Activated CD4-positive, alpha-beta T cell treated with anti-CD3 and anti-CD28 coated beads for 36 hours (primary cell): ENCODE measurements at regions not wholly inside any gene's neighbourhood (a gene's known extent, or its start where the extent isn't known, plus 50 kb on each side); places are given as distances from the start of the nearest gene placed in this dataset.
A peak's percentile ranks its signal among the peaks of the same experiment; 100 is the strongest.

Experiments
- ATAC-seq: fragments of 200-7000 bp; cut with Tn5 transposase; one replicate; pipeline ENCODE4 v1.10.0; 2021; ENCODE audit warnings: mild to moderate bottlenecking, moderate library complexity
- CTCF ChIA-PET: fragments of 350-600 bp; sonication (Branson Sonifier 250); formaldehyde crosslinking; loops from one replicate; lab custom pipeline; 2021; ENCODE audit warnings: antibody characterized with exemption; lab: Charles Lee
- POLR2A ChIA-PET: fragments of 350-600 bp; sonication (Branson Sonifier 250); formaldehyde crosslinking; loops from one replicate; lab custom pipeline; 2021; ENCODE audit warnings: antibody characterized with exemption, inconsistent platforms; lab: Charles Lee
- DNase-seq: peaks from one replicate; pipeline ENCODE4 v3.0.0-alpha.2; 2020
- H3K27ac Mint-ChIP-seq: one replicate; pipeline ENCODE4 v1.8.0; 2021; ENCODE audit warnings: mixed read lengths
- H3K27me3 Mint-ChIP-seq: one replicate; pipeline ENCODE4 v1.8.0; 2021; ENCODE audit warnings: mixed read lengths
- H3K36me3 Mint-ChIP-seq: one replicate; pipeline ENCODE4 v1.8.0; 2021; ENCODE audit warnings: low read depth, mixed read lengths
- H3K4me1 Mint-ChIP-seq: one replicate; pipeline ENCODE4 v1.8.0; 2021; ENCODE audit warnings: mixed read lengths
- H3K4me3 Mint-ChIP-seq: one replicate; pipeline ENCODE4 v1.8.0; 2021; ENCODE audit warnings: mild to moderate bottlenecking, moderate library complexity, mixed read lengths
- H3K9me3 Mint-ChIP-seq: one replicate; pipeline ENCODE4 v1.8.0; 2021; ENCODE audit warnings: low read depth, mixed read lengths
- intact Hi-C, 2 experiments: fragments of 100-400 bp; cut with DNase I in 1 of 2; cut with micrococcal nuclease in 1 of 2; formaldehyde crosslinking; loops; one replicate each; pipeline versions ENCODE4 v1.14.2 to v1.15.1; 2022 to 2024; cut with DNase I, micrococcal nuclease

DNA sequence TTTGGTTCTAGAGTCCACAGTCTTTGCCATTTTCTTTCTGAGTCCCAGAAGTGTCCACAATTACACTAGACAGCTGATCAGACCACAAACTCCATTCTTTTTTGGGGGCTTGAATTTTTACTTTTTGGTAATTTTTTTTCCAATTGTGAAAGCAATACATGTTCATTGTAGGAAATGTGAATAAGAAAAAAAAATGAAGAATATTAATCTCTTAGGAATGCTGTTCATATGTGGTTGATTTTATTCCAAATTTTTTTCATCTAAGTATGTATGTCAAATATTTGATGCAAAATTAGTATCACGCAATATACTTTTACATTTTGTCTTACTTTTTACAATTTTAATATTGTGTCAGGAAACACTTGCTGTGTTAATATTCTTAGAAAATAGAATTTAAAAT is 76.4 kb upstream of the ETS2 start:
- ChIA-PET CTCF (interaction anchor here (0.6 kb wide), 2 partner anchors 9 to 253 kb away, joined by 3 read pairs; no protein-coding TSS in a partner anchor), POLR2A (no interaction called here)
- Mint-ChIP-seq H3K4me1 (peaks cover 8% of the 10 kb centered on the region), H3K9me3 (peaks cover 13% of the 10 kb centered on the region), H3K36me3 (peaks cover 3% of the 10 kb centered on the region), H3K4me3 (no peak overlapping the region), H3K27me3 (peaks cover 14% of the 10 kb centered on the region), H3K27ac (no peak overlapping the region)
- ATAC-seq, result no peak
- intact Hi-C loops, result no loop called here
- no peak for DNase-seq

DNA sequence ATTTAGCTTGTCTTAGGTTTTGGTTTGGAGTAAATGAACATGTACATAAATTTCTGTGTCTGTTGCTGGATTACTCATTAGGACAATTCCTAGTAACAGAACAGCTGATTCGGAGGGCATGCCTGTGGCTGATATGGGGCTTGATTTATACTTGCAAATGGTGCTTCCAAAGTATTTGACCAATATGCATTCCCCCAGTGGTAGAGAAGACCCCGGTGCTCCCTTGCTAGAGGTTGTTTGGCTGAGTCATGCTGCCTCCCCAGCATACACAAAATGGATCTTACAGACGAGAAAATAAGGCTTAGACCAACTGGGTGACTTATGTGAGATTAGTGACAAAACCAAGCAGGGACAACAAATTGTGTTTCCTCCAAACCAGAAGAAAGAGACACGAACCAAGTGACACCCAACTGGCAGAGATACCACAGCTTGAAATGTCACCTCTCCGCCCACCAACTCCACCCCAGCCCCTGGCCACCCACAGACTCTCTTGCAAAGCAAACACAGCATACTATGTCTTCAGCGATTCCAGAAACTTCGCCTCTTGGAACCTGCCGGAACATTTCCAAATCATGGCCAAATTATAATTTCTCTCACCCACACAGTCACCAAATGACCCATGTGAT is 75.9 kb upstream of the ETS2 start:
- no peak for ATAC-seq
- POLR2A ChIA-PET, result no interaction called here
- Mint-ChIP-seq H3K27me3 (peaks cover 14% of the 10 kb centered on the region), H3K9me3 (peaks cover 8% of the 10 kb centered on the region), H3K4me1 (peaks cover 9% of the 10 kb centered on the region), H3K27ac (no peak overlapping the region), H3K36me3 (peaks cover 3% of the 10 kb centered on the region), H3K4me3 (no peak overlapping the region)
- CTCF ChIA-PET, result interaction anchor here (0.6 kb wide), 2 partner anchors 8 to 254 kb away, joined by 3 read pairs; no protein-coding TSS in a partner anchor
- no peak for DNase-seq
- intact Hi-C loops, result loop anchor here in 1 of 2 experiments (10.0 kb wide), 1 partner anchor 255 kb away; no protein-coding TSS in a partner anchor

DNA sequence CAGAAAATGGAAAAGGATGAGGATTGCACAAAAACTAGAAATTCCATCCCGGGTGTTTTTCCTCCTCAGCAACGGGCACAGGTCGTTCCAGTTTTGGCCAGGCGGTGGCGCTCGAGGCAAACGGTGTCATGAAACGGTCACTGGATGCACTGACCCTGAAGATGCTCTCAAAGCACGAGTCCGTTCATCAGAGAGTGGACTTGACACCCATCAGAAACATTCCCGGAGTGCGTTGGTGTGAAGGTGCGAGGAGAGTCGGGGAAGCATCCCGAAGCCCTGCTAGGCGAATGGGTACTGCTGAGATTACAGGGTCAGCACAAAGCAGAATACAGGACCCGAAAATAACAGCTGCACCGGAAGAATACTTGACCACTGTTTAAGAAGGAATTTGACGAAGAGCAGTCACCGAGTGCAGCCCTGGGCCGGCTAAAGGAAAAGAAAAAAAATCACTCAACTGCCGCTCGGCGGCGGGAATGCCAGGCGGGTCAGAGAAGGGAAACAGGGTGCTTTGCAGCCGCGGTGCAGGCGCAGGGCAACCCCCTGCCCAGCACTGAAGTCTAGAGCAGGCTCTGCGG is 71.7 kb upstream of the ETS2 start:
- peaks cover 11% of the 10 kb centered on the region for H3K4me1 Mint-ChIP-seq
- no peaks in the 10 kb centered on the region for H3K36me3 Mint-ChIP-seq
- ChIA-PET POLR2A (no interaction called here), CTCF (interaction anchor here (0.7 to 2.1 kb wide), 10 partner anchors 10 to 403 kb away, joined by 3 to 8 read pairs (median 3); no protein-coding TSS in a partner anchor)
- intact Hi-C loops, result loop anchor here (1.0 to 10.0 kb wide), 10 partner anchors 33 to 707 kb away; partner anchors contain the start of gene ETS2 (in 1 of the 2)
- DNase-seq (peak; percentile 84), ATAC-seq (peak; percentile 60)
- H3K9me3 Mint-ChIP-seq, result no peaks in the 10 kb centered on the region
- peak overlapping the region; percentile 67 for H3K27ac Mint-ChIP-seq
- peak overlapping the region; percentile 74 for H3K4me3 Mint-ChIP-seq
- H3K27me3 Mint-ChIP-seq, result peaks cover 17% of the 10 kb centered on the region

DNA sequence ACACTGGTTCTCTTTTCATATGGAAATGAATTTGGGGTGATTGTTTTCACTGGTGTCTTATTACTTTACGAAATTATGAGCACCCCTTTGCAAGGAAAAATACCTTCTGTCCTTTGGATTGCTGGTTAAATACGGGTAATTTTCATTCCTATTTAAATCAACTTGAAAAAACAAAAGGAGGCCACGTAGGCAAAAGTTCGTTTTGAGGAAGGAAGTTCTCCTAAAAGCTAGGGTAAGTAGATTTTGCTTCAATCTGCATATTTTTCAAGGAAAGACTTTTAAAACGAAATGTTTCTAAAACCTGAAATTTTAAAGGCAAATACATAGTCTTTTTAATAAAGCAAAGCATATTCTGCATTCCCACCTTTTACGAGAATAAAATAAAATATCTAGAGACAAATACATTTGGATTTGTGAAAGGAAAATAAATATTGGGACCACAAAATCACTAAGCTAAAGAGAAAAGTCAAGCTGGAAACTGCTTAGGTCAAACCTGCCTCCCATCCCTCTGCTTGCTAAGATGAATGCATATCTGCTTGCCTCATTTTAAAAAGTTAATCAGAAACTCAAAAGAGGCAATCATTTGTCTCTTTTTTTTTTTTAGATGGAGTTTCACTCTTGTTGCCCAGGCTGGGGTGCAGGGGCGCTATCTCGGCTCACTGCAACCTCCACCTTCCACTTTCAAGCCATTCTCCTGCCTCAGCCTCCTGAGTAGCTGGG is 70.9 kb upstream of the ETS2 start:
- Mint-ChIP-seq H3K27me3 (peaks cover 15% of the 10 kb centered on the region), H3K27ac (no peak overlapping the region), H3K4me1 (peaks cover 10% of the 10 kb centered on the region), H3K4me3 (peak overlapping the region; percentile 74), H3K9me3 (no peaks in the 10 kb centered on the region), H3K36me3 (no peaks in the 10 kb centered on the region)
- no peak for DNase-seq
- ChIA-PET POLR2A (no interaction called here), CTCF (interaction anchor here (0.7 to 2.1 kb wide), 14 partner anchors 10 to 403 kb away, joined by 3 to 8 read pairs (median 3); no protein-coding TSS in a partner anchor)
- intact Hi-C loops, result loop anchor here (1.0 to 10.0 kb wide), 9 partner anchors 32 to 706 kb away; partner anchors contain the start of gene ETS2 (in 1 of the 2)
- no peak for ATAC-seq

DNA sequence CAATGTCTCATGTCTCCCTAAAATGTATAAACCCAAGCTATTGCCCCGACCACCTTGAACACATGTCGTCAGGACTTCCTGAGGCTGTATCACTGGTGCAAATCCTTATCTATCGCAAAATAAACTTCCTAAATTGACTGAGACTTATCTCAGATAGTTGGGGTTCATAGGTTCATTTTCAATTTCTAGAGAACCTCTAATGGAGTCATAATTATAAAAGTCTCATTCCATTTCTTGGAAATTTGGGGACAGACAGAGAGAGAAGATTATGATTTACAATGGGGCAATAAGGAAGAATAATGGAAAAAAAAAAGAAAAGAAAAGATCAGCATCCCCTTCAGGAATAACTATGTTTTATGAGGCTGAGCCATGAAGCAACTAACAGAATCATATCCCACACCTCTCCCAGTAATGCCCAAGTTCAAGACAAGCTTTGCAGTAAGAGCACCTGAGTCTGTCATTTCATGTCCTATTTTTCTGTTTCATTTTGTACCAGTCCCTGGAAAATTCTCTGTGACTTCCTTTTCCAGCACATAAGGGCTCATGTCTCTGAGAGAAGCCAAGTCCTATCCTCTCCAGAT is 70.0 kb upstream of the ETS2 start:
- Mint-ChIP-seq H3K4me1 (peaks cover 14% of the 10 kb centered on the region), H3K36me3 (no peaks in the 10 kb centered on the region), H3K27me3 (peaks cover 11% of the 10 kb centered on the region), H3K27ac (no peak overlapping the region), H3K9me3 (no peaks in the 10 kb centered on the region), H3K4me3 (no peak overlapping the region)
- DNase-seq (no peak), ATAC-seq (no peak)
- intact Hi-C loops, result loop anchor here (2.0 to 10.0 kb wide), 4 partner anchors 71 to 705 kb away; no protein-coding TSS in a partner anchor
- ChIA-PET CTCF (interaction anchor here (0.7 to 2.1 kb wide), 6 partner anchors 8 to 442 kb away, joined by 3 to 7 read pairs (median 4); no protein-coding TSS in a partner anchor), POLR2A (no interaction called here)

DNA sequence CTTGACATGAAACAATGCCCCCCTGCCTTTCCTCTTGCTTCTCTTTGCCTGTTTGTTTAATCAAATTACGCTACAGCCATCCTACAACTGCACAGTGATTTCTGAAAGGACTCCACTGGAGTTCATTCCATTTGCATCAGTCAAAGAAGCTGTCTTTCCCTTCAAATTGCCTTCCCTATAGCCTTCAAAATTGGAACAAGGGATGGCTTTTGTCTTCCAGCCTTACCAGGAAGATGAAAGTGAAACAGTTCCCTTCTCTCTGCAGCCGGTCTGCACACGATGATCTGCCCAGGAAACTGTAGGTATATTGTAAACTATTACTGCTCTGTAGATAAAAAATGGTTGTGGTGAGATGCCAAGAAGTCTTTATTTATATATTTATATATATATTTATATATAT is 65.6 kb upstream of the ETS2 start:
- Mint-ChIP-seq H3K27ac (no peak overlapping the region), H3K27me3 (peaks cover 6% of the 10 kb centered on the region), H3K4me1 (peaks cover 19% of the 10 kb centered on the region), H3K9me3 (no peaks in the 10 kb centered on the region), H3K4me3 (no peak overlapping the region), H3K36me3 (no peaks in the 10 kb centered on the region)
- DNase-seq (no peak), ATAC-seq (no peak)
- POLR2A ChIA-PET, result no interaction called here
- CTCF ChIA-PET, result no interaction called here
- intact Hi-C loops, result no loop called here

DNA sequence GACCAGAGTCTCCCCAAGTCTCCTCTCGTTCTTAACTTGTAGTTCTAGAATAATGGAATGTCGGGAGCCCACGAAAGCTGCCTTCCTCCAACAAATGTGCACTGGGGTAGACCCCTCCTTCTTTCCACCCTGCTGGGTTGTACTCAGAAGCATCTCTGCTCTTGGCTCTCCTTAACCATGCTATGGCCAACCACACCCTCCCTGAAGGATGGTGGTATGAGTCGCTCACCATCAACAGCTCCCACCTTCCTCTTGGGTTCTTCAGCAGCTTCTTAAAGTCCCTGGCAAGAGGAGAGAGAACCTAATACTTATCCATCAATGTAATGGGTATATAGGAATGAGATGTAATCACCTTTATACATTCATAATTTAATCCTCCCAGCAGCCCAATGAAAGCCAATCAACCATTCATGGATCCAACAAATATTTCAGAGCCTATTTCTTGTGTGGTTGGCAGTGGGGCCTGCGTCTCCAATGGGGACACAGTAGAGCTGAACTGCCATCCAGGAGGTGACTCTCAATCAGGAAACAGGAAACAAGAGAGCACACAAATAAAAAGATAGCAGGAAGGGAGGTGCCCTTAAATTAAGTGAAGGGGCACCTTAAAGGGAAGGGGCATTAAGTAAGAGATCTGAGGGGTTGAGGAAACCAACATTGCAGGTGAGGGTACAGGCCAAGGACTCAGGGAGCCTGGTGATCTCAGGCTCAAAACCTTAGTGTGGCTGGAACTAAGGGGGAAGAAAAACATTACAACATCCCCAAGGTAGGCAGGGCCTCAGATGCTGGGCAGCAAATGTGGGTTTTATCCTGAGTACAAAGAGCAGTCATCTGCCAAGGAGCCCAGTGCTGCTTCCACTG is 64.4 kb upstream of the ETS2 start:
- ATAC-seq (peak; percentile 42), DNase-seq (no peak)
- Mint-ChIP-seq H3K27me3 (no peaks in the 10 kb centered on the region), H3K4me1 (peaks cover 17% of the 10 kb centered on the region), H3K4me3 (no peak overlapping the region), H3K27ac (no peak overlapping the region), H3K9me3 (no peaks in the 10 kb centered on the region), H3K36me3 (no peaks in the 10 kb centered on the region)
- POLR2A ChIA-PET, result no interaction called here
- intact Hi-C loops, result no loop called here
- CTCF ChIA-PET, result no interaction called here

DNA sequence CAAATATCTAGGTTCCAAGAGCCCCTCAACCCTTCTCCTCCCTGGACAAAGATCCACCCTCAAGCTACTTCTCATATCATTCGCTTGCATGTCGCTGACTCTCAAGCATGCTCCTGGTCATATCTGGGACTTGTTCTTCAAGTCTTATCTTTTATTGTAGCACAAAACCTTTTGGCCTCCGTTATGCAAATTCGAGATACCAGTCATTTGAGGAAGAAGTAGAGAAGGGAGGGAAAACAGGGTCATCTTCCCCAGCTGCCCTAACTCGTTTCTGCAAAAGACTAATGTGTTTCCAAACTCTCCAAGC is 63.8 kb upstream of the ETS2 start:
- no peak overlapping the region for H3K27ac Mint-ChIP-seq
- DNase-seq, result no peak
- CTCF ChIA-PET, result no interaction called here
- peaks cover 17% of the 10 kb centered on the region for H3K4me1 Mint-ChIP-seq
- intact Hi-C loops, result no loop called here
- no peak for ATAC-seq
- no peaks in the 10 kb centered on the region for H3K9me3 Mint-ChIP-seq
- no peaks in the 10 kb centered on the region for H3K27me3 Mint-ChIP-seq
- POLR2A ChIA-PET, result no interaction called here
- no peaks in the 10 kb centered on the region for H3K36me3 Mint-ChIP-seq
- no peak overlapping the region for H3K4me3 Mint-ChIP-seq

DNA sequence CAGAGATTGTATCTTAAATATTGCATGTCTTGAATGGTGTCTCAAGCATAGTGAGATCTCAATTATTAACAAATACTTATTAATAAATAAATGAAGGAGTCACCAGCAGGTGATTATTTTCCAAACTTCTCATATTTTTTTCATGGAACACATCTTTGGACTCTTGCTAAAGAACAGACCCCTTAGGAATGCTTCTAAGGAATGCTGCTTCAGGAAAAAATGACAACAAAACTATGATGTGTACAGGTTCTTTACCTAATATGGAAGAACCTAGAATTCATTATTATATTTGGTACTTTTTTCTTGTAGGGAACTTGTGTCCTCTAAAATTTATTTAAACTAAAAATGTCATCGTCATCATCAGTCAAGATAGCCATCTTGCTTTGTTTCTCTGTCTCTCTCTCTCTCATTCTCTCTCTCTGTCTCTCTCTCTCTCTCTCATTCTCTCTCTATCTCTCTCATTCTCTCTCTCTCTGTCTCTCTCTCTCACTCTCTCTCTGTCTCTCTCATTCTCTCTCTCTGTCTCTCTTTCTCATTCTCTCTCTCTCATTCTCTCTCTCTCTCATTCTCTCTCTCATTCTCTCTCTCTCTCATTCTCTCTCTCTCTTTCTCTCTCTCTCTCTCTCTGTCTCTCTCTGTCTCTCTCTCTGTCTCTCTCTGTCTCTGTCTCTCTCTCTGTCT is 63.0 kb upstream of the ETS2 start:
- intact Hi-C loops, result no loop called here
- no peak overlapping the region for H3K27ac Mint-ChIP-seq

DNA sequence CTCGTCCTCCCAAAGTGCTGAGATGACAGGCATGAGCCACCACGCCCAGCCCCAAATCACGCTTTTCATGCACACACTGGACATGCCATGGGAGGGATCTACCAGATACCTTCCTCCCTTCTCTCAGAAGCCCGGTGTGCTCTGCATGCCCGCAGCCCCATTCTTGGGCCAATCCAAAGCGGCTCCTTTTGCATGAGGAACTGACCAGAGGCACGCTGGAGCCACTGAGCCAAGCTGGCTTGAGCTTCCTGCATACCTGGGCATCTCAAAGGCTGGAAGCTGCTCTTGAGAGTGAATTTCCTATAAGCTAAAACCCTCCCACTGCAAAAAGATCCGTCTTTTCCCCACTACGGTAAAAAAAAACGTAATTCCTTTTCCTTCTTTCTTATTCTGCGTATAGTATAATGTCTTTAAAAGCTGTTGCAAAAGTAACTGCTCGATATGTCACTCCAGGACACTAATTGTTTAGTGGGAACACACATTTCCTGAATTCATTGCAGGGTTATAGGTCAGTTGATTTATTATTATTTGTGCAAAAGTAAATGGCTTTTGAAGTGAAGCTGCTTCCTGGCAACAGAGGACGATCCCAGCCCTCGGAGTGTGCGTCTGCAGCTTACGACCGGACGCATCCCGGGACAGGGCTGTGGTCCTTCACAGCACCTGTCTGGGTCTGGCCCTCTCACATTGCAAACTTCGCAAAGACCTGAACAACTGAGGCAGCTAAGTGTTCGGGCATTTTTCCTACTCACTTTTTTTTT is 61.8 kb upstream of the ETS2 start:
- DNase-seq (no peak), ATAC-seq (no peak)
- H3K36me3 Mint-ChIP-seq, result no peaks in the 10 kb centered on the region
- no peaks in the 10 kb centered on the region for H3K9me3 Mint-ChIP-seq
- POLR2A ChIA-PET, result no interaction called here
- H3K27ac Mint-ChIP-seq, result no peak overlapping the region
- H3K27me3 Mint-ChIP-seq, result no peaks in the 10 kb centered on the region
- no peak overlapping the region for H3K4me3 Mint-ChIP-seq
- peaks cover 17% of the 10 kb centered on the region for H3K4me1 Mint-ChIP-seq
- intact Hi-C loops, result no loop called here
- CTCF ChIA-PET, result interaction anchor here (0.6 kb wide), 1 partner anchor 139 kb away, joined by 3 read pairs; no protein-coding TSS in a partner anchor

More for the DNA sequence above, 63.0 kb upstream of the ETS2 start:
- no peak for ATAC-seq
- no peak for DNase-seq
- Mint-ChIP-seq H3K4me3 (no peak overlapping the region), H3K4me1 (peaks cover 17% of the 10 kb centered on the region), H3K27me3 (no peaks in the 10 kb centered on the region), H3K36me3 (no peaks in the 10 kb centered on the region), H3K9me3 (no peaks in the 10 kb centered on the region)
- POLR2A ChIA-PET, result no interaction called here
- CTCF ChIA-PET, result no interaction called here
